ENCODE measurements at regions not wholly inside any gene's neighbourhood (a gene's known extent, or its start where the extent isn't known, plus 50 kb on each side); places are given as distances from the start of the nearest gene placed in this dataset.

GRCh38 chr2:42965910-42966309 is 173.5 kb upstream of the HAAO start:
- TF ChIP-seq CTCF (IDR thresholded peaks at IDR 0.05; ENCODE audit: low read depth, low read length) (no peak), POLR2A (IDR thresholded peaks at IDR 0.05; ENCODE audit: extremely low read depth, insufficient read length) (no peak)
